ENCODE measurements at regions not wholly inside any gene's neighbourhood (a gene's known extent, or its start where the extent isn't known, plus 50 kb on each side); places are given as distances from the start of the nearest gene placed in this dataset.

GRCh38 chr1:34477632-34478141, 277.2 kb upstream of the GJB5 start:
- TF ChIP-seq POLR2A (IDR thresholded peaks at IDR 0.05; ENCODE audit: extremely low read depth, insufficient read length) (no peak), MYC (IDR thresholded peaks at IDR 0.05; ENCODE audit: low read depth, low read length) (no peak), MAX (IDR thresholded peaks at IDR 0.05; ENCODE audit: low read depth, low read length) (no peak), CTCF (IDR thresholded peaks at IDR 0.05; ENCODE audit: low read depth, low read length) (no peak)
- H3K4me3 ChIP-seq (ENCODE audit: low read depth, low read length), result no peak overlapping the region
- no peak for DNase-seq (ENCODE audit: low read depth)

- TF ChIP-seq POLR2A (IDR thresholded peaks at IDR 0.05; ENCODE audit: extremely low read depth, insufficient read length) (no peak), MAX (IDR thresholded peaks at IDR 0.05; ENCODE audit: low read depth, low read length) (no peak), MYC (IDR thresholded peaks at IDR 0.05; ENCODE audit: low read depth, low read length) (no peak), CTCF (IDR thresholded peaks at IDR 0.05; ENCODE audit: low read depth, low read length) (no peak)
- H3K4me3 ChIP-seq (ENCODE audit: low read depth, low read length), result no peak overlapping the region
- DNase-seq (ENCODE audit: low read depth), result no peak
These were observed 276.3 kb upstream of the GJB5 start for GRCh38 chr1:34478515-34479076.

GRCh38 chr1:34479731-34480130, 275.1 kb upstream of the GJB5 start:
- H3K4me3 ChIP-seq (ENCODE audit: low read depth, low read length), result no peak overlapping the region
- DNase-seq (ENCODE audit: low read depth), result no peak
- TF ChIP-seq MAX (IDR thresholded peaks at IDR 0.05; ENCODE audit: low read depth, low read length) (no peak), POLR2A (IDR thresholded peaks at IDR 0.05; ENCODE audit: extremely low read depth, insufficient read length) (no peak), MYC (IDR thresholded peaks at IDR 0.05; ENCODE audit: low read depth, low read length) (no peak), CTCF (IDR thresholded peaks at IDR 0.05; ENCODE audit: low read depth, low read length) (no peak)

GRCh38 chr1:34488080-34488708, 266.7 kb upstream of the GJB5 start:
- no peak overlapping the region for H3K4me3 ChIP-seq (ENCODE audit: low read depth, low read length)
- no peak for TF ChIP-seq MYC (IDR thresholded peaks at IDR 0.05; ENCODE audit: low read depth, low read length)
- no peak for TF ChIP-seq CTCF (IDR thresholded peaks at IDR 0.05; ENCODE audit: low read depth, low read length)
- no peak for TF ChIP-seq POLR2A (IDR thresholded peaks at IDR 0.05; ENCODE audit: extremely low read depth, insufficient read length)
- TF ChIP-seq MAX (IDR thresholded peaks at IDR 0.05; ENCODE audit: low read depth, low read length), result no peak

GRCh38 chr1:34500451-34500850, 254.4 kb upstream of the GJB5 start:
- H3K4me3 ChIP-seq (ENCODE audit: low read depth, low read length), result no peak overlapping the region
- DNase-seq (ENCODE audit: low read depth), result peak; percentile 18
- TF ChIP-seq CTCF (IDR thresholded peaks at IDR 0.05; ENCODE audit: low read depth, low read length) (no peak), MYC (IDR thresholded peaks at IDR 0.05; ENCODE audit: low read depth, low read length) (no peak), POLR2A (IDR thresholded peaks at IDR 0.05; ENCODE audit: extremely low read depth, insufficient read length) (no peak), MAX (IDR thresholded peaks at IDR 0.05; ENCODE audit: low read depth, low read length) (no peak)

More at GRCh38 chr1:34488080-34488708, 266.7 kb upstream of the GJB5 start:
- no peak for DNase-seq (ENCODE audit: low read depth)

All from NB4 (cell line).